WTC11 (cell line): ENCODE measurements at regions not wholly inside any gene's neighbourhood (a gene's known extent, or its start where the extent isn't known, plus 50 kb on each side); places are given as distances from the start of the nearest gene placed in this dataset.

ENCODE experiments used
- CTCF ChIP-seq: fragments of 200-600 bp; IDR thresholded peaks from 2 replicates; pipeline ENCODE4 v1.8.0; 2022; ENCODE audit warnings: antibody characterized with exemption
- E2F4 ChIP-seq: sonication (generic); formaldehyde crosslinking; IDR thresholded peaks from 2 replicates; pipeline ENCODE4 v1.8.1; 2022; ENCODE audit warnings: low read depth, mild to moderate bottlenecking, moderate library complexity, missing genetic modification reagents, borderline replicate concordance
- SP1 ChIP-seq: sonication (generic); formaldehyde crosslinking; conservative IDR thresholded peaks from 2 replicates; pipeline ENCODE4 v1.8.1; 2022; ENCODE audit warnings: missing genetic modification reagents
- ZNF121 ChIP-seq: sonication (generic); formaldehyde crosslinking; IDR thresholded peaks from 2 replicates; pipeline ENCODE4 v1.8.0; 2023; ENCODE audit warnings: missing genetic modification reagents
- ZNF263 ChIP-seq: sonication (generic); formaldehyde crosslinking; IDR thresholded peaks from 2 replicates; pipeline ENCODE4 v1.8.1; 2022; ENCODE audit warnings: low read depth, mild to moderate bottlenecking, moderate library complexity, missing genetic modification reagents
- ZNF317 ChIP-seq: sonication (generic); formaldehyde crosslinking; IDR thresholded peaks from 2 replicates; pipeline ENCODE4 v1.8.1; 2023; ENCODE audit warnings: low read depth, mild to moderate bottlenecking, moderate library complexity, missing genetic modification reagents, borderline replicate concordance
- ZNF671 ChIP-seq: fragments of 250-450 bp; sonication (Bioruptor Pico); IDR thresholded peaks from 2 replicates; pipeline ENCODE4 v1.8.0; 2021; ENCODE audit warnings: mild to moderate bottlenecking

- TF ChIP-seq SP1 (CRISPR knock-in tag): no peak
- no peak for TF ChIP-seq CTCF
- no peak for TF ChIP-seq E2F4 (CRISPR knock-in tag)
- no peak for TF ChIP-seq ZNF671 (CRISPR knock-in tag)
- no peak for TF ChIP-seq ZNF121 (CRISPR knock-in tag)
- no peak for TF ChIP-seq ZNF317 (CRISPR knock-in tag)
- TF ChIP-seq ZNF263 (CRISPR knock-in tag): no peak
Measured at GRCh38 chr1:96157101-96157500, 564.5 kb upstream of the PTBP2 start.
